ENCODE measurements at regions not wholly inside any gene's neighbourhood (a gene's known extent, or its start where the extent isn't known, plus 50 kb on each side); places are given as distances from the start of the nearest gene placed in this dataset.

GRCh38 chr10:33022090-33022489 is 64.1 kb upstream of the ITGB1 start:
- Histone ChIP-seq H2BK120ac (ENCODE audit: low read depth, low read length, poor library complexity, severe bottlenecking) (no peak overlapping the region), H2BK20ac (ENCODE audit: low read depth, low read length, poor library complexity, severe bottlenecking) (no peak overlapping the region), H2AFZ (ENCODE audit: low read length) (no peak overlapping the region), H3K27me3 (ENCODE audit: insufficient read depth, low read length) (no peaks in the 10 kb centered on the region), H2BK15ac (ENCODE audit: low read depth, low read length) (no peak overlapping the region), H3T11ph (ENCODE audit: low read length) (no peak overlapping the region), H3K4ac (ENCODE audit: low read depth, low read length) (no peak overlapping the region), H3K79me1 (ENCODE audit: insufficient read depth, low read depth, low read length, poor library complexity, severe bottlenecking) (no peaks in the 10 kb centered on the region), H3K14ac (ENCODE audit: insufficient read depth, low read length) (no peak overlapping the region), H2BK5ac (ENCODE audit: insufficient read length, low read length) (no peak overlapping the region), H3K79me2 (ENCODE audit: insufficient read depth, low read length) (no peaks in the 10 kb centered on the region; the same call in 1 of the 2 replicates), H4K8ac (replicated peaks; ENCODE audit: insufficient read length, low read depth, low read length) (no peak overlapping the region), H2AK5ac (ENCODE audit: insufficient read length, low read length) (no peak overlapping the region), H3K9ac (ENCODE audit: extremely low read depth, insufficient read length, low read length) (no peak overlapping the region), H3K4me2 (ENCODE audit: insufficient read depth, insufficient read length, low read length) (no peak overlapping the region), H3K4me1 (ENCODE audit: insufficient read depth, low read length) (no peaks in the 10 kb centered on the region; the same call in none of the 2 replicates), H3K9me3 (ENCODE audit: control insufficient read depth, low read depth, low read length) (no peaks in the 10 kb centered on the region), H3K23ac (ENCODE audit: insufficient read length, low read depth, low read length) (no peak overlapping the region), H3K27ac (ENCODE audit: insufficient read length, low read depth, low read length) (no peak overlapping the region), H4K20me1 (ENCODE audit: control insufficient read depth, insufficient read depth, insufficient read length) (no peaks in the 10 kb centered on the region), H3K56ac (ENCODE audit: insufficient read length, low read depth, low read length) (no peak overlapping the region), H4K91ac (ENCODE audit: insufficient read length, low read depth, low read length) (no peak overlapping the region), H3K23me2 (ENCODE audit: insufficient read length, low read depth, low read length, poor library complexity, severe bottlenecking) (no peaks in the 10 kb centered on the region), H3K18ac (ENCODE audit: insufficient read length, low read depth, low read length) (no peak overlapping the region), H2BK12ac (ENCODE audit: insufficient read length, low read depth, low read length) (no peak overlapping the region), H4K5ac (ENCODE audit: insufficient read length, low read depth, low read length) (no peak overlapping the region)
- Mint-ChIP-seq H3K36me3 (ENCODE audit: insufficient read depth in 1 of 3, low read depth in 3 of 3) (peaks cover 0 to 1% (median 0%) of the 10 kb centered on the region in 3 experiments; a peak in 1 of 7 replicates), H3K27me3 (ENCODE audit: low read depth) (no peaks in the 10 kb centered on the region; the same call in none of the 2 replicates), H3K9me3 (peaks cover 0 to 3% of the 10 kb centered on the region in 2 experiments; a peak in 1 of 5 replicates), H3K4me1 (peaks cover 33 to 43% of the 10 kb centered on the region in 2 experiments), H3K27ac (no peak overlapping the region), H3K4me3 (no peak overlapping the region)
- DNase-seq, result no peak
- no CpG with 5 or more reads among the region's 4 CpGs for WGBS (ENCODE audit: extremely low coverage, insufficient read length, low lambda C conversion rate)
- no peak for TF ChIP-seq CTCF (conservative IDR thresholded peaks at IDR 0.05)

All from H9 (cell line).